GM19043 (cell line): ENCODE measurements at regions not wholly inside any gene's neighbourhood (a gene's known extent, or its start where the extent isn't known, plus 50 kb on each side); places are given as distances from the start of the nearest gene placed in this dataset.
"Not testable (repeated sequence)": the region's sequence is repeated elsewhere in the genome, so short reads cannot be mapped to it uniquely, and the experiment has no call there.

Source experiments
- ATAC-seq: cut with Tn5 transposase; IDR thresholded peaks from one replicate; pipeline ENCODE4 v1.9.1; 2021; ENCODE audit warnings: low read depth; ENCODE audit not compliant: unreplicated experiment

DNA sequence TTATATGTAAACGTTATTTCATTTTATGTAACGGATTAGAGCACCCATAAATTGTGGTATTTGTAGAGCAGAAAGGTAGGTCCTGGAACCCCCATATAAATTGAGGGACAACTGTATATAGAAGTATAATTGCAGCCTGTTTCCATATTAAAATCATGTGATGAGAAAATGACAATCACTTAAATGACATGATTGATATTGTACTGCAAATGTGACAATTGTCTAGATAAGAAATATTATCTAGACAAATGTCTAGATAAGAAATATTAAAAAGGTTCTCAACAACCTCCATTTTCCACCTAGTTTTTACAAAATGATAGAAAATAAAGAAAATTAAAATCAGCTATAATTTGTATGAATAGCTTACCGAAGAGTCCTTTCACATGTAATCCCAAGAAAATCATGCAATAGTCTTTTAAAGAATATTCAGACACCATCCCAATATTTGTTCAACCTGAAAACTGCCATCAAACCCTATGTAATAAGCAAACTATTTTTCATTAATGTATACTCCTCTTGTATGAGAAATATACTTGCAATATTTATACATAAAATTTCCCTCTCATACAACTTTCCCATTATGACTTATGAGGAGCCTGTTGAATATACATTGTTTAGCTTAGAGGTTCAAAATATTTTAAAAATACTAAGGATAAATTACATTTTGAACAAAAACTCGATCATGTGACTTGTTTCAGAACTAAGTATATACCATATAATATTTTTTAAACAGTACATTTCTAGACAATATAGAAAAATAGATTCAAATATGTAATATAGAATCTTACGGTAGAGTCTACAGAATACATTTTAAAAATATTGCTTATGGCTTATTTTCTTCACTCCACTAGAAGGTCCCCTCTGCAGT is 153.2 kb downstream of the CRPPA start:
- ATAC-seq, result no peak

DNA sequence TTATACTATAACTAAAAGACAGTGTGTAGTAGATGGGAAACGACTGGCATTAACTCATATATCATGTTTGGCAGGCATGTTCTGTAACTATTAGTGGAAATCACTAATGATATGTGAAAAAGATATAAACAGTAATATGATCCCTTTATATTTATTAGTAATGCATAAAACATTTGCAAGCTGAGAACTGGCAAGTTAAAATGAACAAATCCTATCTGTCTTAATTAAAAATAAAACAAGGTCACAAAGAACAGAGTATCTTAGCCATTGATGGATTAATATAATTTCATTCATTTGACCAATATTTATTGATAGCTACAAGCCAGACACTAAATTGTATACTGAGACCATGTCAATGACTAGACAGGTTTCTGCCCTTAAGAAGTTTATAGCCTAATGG is 154.5 kb downstream of the CRPPA start:
- ATAC-seq, result no peak

DNA sequence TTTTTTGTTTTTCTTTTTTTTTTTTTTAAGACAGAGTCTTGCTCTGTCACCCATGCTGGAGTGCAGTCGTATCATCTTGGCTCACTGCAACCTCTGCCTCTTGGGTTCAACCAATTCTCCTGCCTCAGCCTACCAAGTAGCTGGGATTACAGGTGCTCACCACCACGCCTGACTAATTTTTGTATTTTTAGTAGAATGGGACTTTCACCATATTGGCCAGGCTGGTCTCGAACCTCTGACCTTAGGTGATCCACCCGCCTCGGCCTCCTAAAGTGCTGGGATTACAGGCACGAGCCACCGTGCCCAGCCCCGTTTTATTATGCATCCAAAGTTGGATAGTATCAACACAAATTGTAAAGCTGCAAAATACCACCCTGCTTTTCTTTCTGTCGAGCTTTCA is 154.9 kb downstream of the CRPPA start:
- ATAC-seq, result not testable (repeated sequence)

DNA sequence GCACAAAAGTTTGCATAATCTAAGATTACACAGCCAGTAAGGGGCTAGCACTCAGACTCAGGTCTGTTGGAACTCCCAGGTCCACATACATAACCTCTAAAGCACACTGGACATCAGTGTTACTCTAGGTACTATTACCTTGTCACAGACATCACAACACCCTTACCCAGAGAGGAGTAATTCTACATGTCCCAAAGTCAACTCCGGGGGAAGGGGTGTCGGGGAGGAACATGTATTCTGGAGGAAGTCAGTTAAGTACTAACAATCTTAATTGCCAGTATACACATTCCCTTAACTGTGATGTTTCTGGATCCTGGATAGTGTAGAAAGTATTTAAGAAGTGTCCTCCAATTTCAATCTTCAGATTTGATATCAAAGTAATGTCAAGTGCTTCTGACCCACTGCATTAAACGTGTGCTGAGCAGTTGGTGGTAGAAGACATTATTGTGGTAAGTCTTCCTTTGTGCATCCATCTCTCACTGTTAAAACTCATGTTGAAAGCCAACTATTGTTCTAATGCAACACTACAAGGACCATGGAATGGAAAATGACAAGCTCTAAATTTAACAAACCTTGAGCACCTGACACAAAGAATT is 155.4 kb downstream of the CRPPA start:
- no peak for ATAC-seq

DNA sequence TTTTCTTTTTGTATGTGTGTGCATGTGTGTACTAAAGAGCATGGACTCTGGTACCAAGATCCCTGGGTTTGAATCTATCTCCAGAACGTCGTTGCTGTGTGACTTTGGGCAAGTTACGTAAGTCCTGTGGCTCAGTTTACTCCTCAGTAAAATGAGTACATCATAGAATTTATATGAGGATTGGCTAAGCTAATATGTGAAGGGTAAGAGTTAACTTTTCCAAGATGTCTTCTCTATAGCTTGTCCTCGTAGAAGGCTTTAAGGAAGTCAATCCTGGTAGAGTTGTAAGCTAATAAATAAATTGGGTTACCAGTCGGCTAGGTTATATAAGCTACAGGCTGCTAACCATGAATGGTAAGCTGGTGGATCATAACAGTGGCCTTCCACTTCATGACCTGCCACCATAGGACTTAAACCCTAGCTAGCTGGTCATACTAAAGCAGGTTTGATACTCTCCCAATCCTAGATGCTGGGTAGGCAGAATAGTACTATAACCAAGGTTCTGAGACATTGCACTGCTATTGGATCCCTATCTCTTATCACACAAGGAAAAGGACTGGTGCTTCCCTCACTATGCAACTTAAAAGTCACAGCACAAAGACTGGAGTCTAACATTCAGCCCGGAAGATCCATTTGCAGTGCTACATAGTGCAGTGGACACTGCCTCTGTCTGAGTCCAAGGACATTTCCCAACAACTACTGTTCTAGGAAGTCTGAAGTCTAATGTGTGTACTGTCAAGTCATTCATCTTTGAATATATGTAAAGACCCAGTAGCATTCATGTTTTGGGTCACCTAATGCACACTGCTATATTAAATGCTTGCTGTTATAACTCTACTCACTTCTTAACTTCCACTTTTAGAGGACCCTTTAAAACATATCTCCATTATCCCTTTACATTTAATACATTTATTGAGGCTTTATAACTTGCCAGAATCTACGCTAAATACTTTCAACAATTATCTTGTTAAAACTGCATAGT is 156.2 kb downstream of the CRPPA start:
- no peak for ATAC-seq

DNA sequence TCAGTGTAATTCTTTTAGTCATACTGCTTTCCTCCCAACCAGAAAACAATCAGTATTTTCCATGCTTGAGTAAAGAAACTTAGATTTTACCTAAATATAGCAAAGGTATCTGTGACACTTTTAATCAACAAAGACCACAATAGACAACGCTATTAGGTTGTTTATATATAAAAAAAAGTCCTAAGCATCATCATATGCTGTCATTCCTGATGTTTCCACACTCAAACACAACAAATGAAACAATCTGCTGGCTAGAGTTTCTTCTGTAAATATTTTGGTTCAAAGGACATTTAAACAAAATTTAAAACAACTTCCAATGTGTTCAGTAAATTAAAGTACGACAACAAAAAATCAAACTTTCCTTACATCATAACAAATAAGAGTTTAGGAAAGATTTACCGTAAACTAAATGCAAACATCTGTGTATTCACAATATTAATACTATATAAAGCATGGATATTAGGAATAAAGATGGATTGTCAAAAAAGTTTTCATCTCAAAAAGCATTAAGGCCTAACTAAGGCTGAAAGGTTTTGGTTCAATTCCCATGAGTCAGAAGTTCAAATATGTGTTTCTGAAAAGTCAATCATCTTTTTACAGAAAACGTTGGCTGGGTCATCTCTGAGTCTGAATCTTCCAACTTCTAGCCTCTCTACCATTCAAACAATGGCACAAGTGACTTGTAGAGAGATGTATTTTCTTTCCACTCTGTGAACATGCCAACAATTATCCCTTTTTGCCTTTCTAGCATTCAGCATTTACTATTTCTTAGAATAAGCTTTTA is 157.1 kb downstream of the CRPPA start:
- no peak for ATAC-seq

DNA sequence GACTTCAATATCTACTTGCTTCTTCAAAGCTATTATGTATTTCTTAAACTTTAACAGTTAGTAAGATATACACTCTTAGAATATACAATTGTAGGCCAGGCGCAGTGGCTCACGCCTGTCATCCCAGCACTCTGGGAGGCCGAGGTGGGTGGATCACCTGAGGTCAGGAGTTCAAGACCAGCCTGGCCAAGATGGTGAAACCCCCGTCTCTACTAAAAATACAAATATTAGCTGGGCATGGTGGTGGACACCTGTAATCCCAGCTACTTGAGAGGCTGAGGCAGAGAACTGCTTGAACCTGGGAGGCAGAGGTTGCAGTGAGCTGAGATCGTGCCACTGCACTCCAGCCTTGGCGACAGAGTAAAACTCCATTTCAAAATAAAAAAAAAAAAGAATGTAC is 158.0 kb downstream of the CRPPA start:
- not testable (repeated sequence) for ATAC-seq

DNA sequence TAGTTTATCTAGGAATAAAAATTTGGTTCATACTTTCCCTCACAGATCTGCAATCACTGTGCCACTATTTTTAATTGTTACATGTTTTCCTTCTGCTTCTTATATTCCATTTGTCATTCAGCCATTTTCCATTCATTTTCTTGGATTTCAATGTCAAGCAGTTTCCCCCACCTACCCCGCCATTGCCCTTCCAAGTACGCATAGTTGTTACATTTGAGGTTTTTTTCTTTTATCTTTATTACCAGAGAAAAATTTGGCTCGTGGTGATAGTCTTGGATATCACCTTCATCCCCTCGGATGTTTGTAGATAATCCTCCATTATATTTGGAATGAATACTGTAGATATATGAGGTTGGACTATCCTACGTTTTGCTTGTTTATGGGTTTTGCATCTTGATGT is 159.7 kb downstream of the CRPPA start:
- ATAC-seq, result no peak

DNA sequence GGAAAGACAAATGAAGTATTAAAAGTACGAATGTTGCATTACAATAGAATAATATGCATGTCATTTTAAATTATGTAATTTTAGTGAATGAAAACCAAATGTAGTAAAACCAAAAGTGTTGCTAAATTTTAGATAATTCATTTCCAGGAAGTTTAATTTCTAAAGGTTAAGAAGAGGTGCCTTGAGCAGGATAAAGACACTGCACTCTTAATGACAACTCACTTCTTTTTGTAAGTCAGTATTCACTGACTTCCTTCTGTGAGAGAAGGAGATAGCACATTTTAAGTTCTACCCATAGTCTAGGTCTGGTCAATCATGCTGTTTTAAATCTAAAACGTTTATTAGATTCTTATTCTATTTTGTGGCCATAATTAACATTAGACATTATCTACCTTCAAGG is 160.2 kb downstream of the CRPPA start:
- no peak for ATAC-seq

DNA sequence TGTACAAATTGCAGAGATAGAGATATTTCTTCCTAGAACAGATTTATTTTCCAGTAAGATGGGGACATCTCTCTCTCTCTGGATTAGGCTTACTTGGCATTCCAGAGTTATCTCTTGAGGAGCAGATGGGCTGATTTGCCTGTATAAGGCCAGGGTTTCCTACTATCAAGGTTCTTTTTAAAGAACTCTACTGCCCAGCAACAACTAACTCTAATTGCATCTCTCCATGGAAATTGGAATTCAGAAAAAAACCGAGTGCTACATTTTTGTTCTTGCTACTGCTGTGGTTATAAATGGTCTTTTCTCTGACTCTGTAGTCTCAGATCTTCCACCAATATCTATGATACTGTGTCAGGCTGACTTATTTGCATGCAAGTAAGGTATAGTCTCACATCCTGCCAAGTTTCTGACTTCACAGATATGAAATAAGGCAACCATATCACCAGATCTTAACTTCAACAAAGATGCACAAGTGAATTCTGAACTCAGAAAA is 161.1 kb downstream of the CRPPA start:
- ATAC-seq, result no peak

DNA sequence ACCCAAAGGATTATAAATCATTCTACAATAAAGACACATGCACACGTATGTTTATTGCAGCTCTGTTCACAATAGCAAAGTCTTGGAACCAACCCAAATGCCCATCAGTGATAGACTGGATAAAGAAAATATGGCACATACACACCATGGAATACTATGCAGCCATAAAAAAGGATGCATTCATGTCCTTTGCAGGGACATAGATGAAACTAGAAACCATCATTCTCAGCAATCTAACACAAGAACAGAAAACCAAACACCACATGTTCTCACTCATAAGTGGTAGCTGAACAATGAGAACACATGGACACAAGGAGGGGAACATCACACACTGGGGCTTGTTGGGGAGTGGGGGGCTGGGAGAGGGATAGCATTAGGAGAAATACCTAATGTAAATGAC is 164.9 kb downstream of the CRPPA start:
- ATAC-seq, result not testable (repeated sequence)

DNA sequence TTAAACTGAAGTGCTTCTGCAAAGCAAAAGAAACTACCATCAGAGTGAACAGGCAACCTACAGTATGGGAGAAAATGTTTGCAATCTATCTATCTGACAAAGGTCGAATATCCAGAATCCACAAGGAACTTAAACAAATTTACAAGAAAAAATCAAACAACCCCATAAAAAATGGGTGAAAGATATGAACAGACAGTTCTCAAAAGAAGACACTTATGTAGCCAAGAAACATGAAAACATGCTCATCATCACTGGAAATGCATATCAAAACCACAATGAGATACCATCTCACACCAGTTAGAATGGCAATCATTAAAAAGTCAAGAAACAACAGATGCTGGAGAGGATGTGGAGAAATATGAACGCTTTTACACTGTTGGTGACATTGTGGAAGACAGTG is 165.4 kb downstream of the CRPPA start:
- not testable (repeated sequence) for ATAC-seq

DNA sequence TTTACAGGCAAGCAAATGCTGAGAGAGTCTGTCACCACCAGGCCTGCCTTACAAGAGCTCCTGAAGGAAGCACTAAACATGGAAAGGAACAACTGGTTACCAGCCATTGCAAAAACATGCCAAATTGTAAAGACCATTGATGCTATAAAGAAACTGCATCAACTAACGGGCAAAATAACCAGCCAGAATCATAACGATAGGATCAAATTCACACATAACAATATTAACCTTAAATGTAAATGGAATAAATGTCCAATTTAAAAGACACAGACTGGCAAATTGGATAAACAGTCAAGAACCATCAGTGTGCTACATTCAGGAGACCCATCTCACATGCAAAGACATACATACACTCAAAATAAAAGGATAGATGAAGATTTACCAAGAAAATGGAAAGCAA is 170.7 kb downstream of the CRPPA start:
- ATAC-seq, result not testable (repeated sequence)

DNA sequence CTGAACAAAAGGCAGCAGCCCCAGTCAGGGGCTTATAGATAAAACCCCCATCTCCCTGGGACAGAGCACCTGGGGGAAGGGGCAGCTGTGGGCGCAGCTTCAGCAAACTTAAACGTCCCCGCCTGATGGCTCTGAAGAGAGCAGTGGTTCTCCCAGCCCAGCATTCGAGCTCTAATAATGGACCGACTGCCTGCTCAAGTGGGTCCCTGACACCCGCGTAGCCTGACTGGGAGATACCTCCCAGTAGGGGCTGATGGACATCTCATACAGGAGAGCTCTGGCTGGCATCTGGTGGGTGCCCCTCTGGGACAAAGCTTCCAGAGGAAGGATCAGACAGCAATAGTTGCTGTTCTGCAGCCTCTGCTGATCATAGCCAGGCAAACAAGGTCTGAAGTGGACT is 172.1 kb downstream of the CRPPA start:
- not testable (repeated sequence) for ATAC-seq

DNA sequence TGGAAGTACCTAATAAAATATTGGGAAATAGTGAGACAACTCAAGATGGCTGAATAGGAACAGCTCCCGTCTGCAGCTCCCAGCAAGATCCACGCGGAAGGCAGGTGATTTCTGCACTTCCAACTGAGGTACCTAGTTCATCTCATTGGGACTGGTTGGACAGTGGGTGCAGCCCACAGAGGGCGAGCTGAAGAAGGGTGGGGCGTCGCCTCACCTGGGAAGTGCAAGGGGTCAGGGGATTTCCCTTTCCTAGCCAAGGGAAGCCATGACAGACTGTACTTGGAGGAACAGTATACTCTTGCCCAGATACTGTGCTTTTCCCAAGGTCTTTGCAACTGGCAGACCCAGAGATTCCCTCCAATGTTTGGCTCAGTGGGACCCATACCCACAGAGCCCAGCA is 172.8 kb downstream of the CRPPA start:
- ATAC-seq, result not testable (repeated sequence)

DNA sequence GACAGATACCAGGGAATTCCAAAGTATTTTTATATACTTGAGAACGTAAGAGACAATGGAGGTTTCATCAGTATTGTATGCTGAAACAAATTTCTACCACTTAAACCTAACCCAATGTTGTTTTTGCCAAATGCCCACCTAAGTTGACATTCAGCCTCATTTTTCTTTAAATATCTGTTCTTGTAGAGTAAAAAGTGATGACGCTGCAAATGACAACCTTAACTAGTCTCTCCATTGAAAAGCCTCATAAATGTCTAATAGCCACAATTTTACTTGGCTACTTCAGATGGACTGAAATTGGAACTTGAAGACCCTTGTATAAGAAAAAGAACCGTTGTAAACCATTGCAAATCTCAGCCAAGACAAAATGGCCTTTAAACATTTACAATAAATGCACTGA is 176.9 kb downstream of the CRPPA start:
- no peak for ATAC-seq

DNA sequence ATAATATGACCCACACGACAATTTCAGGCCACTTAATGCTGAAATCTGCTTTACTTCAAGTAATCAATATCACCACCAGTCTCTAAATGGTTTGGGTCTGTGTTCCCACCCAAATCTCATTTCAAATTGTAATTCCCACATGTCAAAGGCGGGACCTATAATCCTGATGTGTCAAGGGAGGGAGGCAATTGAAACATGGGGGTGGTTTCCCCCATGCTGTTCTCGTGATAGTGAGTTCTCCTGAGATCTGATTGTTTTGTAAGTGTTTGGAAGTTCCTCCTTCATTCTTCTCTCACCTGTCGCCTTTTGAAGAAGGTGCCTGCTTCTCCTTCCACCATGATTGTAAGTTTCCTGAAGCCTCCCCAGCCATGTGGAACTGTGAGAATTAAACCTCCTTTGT is 178.4 kb downstream of the CRPPA start:
- no peak for ATAC-seq

DNA sequence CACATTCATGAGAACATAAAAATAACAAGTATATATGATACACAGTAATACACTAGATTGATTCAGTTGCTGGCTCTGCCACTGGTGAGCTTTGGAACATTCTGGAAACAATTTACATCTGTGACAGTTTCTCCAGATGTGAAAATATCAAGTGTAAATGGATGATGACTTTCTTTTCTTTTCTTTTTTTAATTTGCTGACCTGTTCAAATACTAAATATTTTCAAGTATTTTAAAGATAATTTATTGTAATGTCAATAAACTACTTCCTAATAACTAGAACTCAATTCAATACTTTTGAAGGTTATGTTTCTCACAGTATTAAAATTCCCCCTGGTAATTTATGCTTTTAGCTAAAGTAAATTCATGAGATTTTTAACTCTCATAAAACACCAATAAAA is 180.3 kb downstream of the CRPPA start:
- ATAC-seq, result no peak

DNA sequence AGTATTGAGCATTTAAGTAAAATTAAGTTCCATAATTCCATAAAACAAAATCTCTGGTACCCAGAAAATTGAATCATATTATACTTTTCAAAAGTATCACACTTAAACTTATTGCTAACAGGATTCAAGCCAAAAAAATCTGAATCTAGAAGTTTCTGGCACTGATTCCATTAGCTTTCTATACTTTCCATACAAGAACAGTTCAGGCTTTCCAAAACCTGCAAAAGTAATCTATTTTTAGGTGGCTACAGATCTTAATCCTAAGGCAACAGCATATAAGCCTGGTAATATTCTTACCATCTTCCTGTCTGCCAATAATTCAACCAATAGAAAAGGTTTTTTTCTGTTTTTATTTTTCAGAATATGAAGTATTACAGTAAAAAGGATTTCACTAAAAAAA is 185.0 kb downstream of the CRPPA start:
- ATAC-seq, result no peak
